ENCODE measurements at regions not wholly inside any gene's neighbourhood (a gene's known extent, or its start where the extent isn't known, plus 50 kb on each side); places are given as distances from the start of the nearest gene placed in this dataset.

GRCh38 chr2:56476509-56477071, 292.8 kb downstream of the CCDC85A start:
- no peaks in the 10 kb centered on the region for H3K4me1 Mint-ChIP-seq (ENCODE audit: low read depth)
- H3K9me3 Mint-ChIP-seq = peaks cover under 1% of the 10 kb centered on the region
- H3K27ac Mint-ChIP-seq = no peak overlapping the region
- H3K4me3 Mint-ChIP-seq = no peak overlapping the region
- H3K36me3 Mint-ChIP-seq (ENCODE audit: low read depth) = no peaks in the 10 kb centered on the region
- no peak for DNase-seq (ENCODE audit: low spot score)
- no peaks in the 10 kb centered on the region for H3K27me3 Mint-ChIP-seq (ENCODE audit: low read depth)

GRCh38 chr2:56478027-56478426, 294.2 kb downstream of the CCDC85A start:
- Mint-ChIP-seq H3K9me3 (peaks cover 3% of the 10 kb centered on the region), H3K27me3 (ENCODE audit: low read depth) (no peaks in the 10 kb centered on the region), H3K4me1 (ENCODE audit: low read depth) (no peaks in the 10 kb centered on the region), H3K36me3 (ENCODE audit: low read depth) (no peaks in the 10 kb centered on the region), H3K27ac (no peak overlapping the region), H3K4me3 (no peak overlapping the region)
- DNase-seq (ENCODE audit: low spot score) = no peak

- H3K27me3 Mint-ChIP-seq (ENCODE audit: low read depth) = no peaks in the 10 kb centered on the region
- no peaks in the 10 kb centered on the region for H3K36me3 Mint-ChIP-seq (ENCODE audit: low read depth)
- H3K4me1 Mint-ChIP-seq (ENCODE audit: low read depth) = no peaks in the 10 kb centered on the region
- DNase-seq (ENCODE audit: low spot score) = no peak
- no peak overlapping the region for H3K27ac Mint-ChIP-seq
- peaks cover 12% of the 10 kb centered on the region for H3K9me3 Mint-ChIP-seq
- H3K4me3 Mint-ChIP-seq = no peak overlapping the region
Measured at GRCh38 chr2:56483081-56483480, 299.3 kb downstream of the CCDC85A start.

GRCh38 chr2:56484906-56485305, 301.1 kb downstream of the CCDC85A start:
- H3K27me3 Mint-ChIP-seq (ENCODE audit: low read depth) = no peaks in the 10 kb centered on the region
- H3K36me3 Mint-ChIP-seq (ENCODE audit: low read depth) = no peaks in the 10 kb centered on the region
- no peak overlapping the region for H3K4me3 Mint-ChIP-seq
- H3K27ac Mint-ChIP-seq = no peak overlapping the region
- peaks cover 12% of the 10 kb centered on the region for H3K9me3 Mint-ChIP-seq
- no peak for DNase-seq (ENCODE audit: low spot score)
- no peaks in the 10 kb centered on the region for H3K4me1 Mint-ChIP-seq (ENCODE audit: low read depth)

- H3K27me3 Mint-ChIP-seq (ENCODE audit: low read depth) = no peaks in the 10 kb centered on the region
- no peak overlapping the region for H3K4me3 Mint-ChIP-seq
- peaks cover 17% of the 10 kb centered on the region for H3K9me3 Mint-ChIP-seq
- no peak for DNase-seq (ENCODE audit: low spot score)
- no peaks in the 10 kb centered on the region for H3K4me1 Mint-ChIP-seq (ENCODE audit: low read depth)
- H3K36me3 Mint-ChIP-seq (ENCODE audit: low read depth) = no peaks in the 10 kb centered on the region
- no peak overlapping the region for H3K27ac Mint-ChIP-seq
Measured at GRCh38 chr2:56500317-56500716, 316.5 kb downstream of the CCDC85A start.

GRCh38 chr2:56502616-56503015, 318.8 kb downstream of the CCDC85A start:
- Mint-ChIP-seq H3K9me3 (peaks cover 10% of the 10 kb centered on the region), H3K4me3 (no peak overlapping the region), H3K27me3 (ENCODE audit: low read depth) (no peaks in the 10 kb centered on the region), H3K4me1 (ENCODE audit: low read depth) (no peaks in the 10 kb centered on the region), H3K36me3 (ENCODE audit: low read depth) (no peaks in the 10 kb centered on the region), H3K27ac (no peak overlapping the region)
- no peak for DNase-seq (ENCODE audit: low spot score)

- Mint-ChIP-seq H3K4me1 (ENCODE audit: low read depth) (no peaks in the 10 kb centered on the region), H3K27ac (no peak overlapping the region), H3K4me3 (no peak overlapping the region), H3K9me3 (peaks cover 9% of the 10 kb centered on the region), H3K36me3 (ENCODE audit: low read depth) (no peaks in the 10 kb centered on the region), H3K27me3 (ENCODE audit: low read depth) (no peaks in the 10 kb centered on the region)
- no peak for DNase-seq (ENCODE audit: low spot score)
Measured at GRCh38 chr2:56505885-56506284, 322.1 kb downstream of the CCDC85A start.

GRCh38 chr2:56508662-56509061, 324.9 kb downstream of the CCDC85A start:
- H3K27ac Mint-ChIP-seq = no peak overlapping the region
- peaks cover 5% of the 10 kb centered on the region for H3K9me3 Mint-ChIP-seq
- no peak overlapping the region for H3K4me3 Mint-ChIP-seq
- DNase-seq (ENCODE audit: low spot score) = no peak
- H3K4me1 Mint-ChIP-seq (ENCODE audit: low read depth) = no peaks in the 10 kb centered on the region
- no peaks in the 10 kb centered on the region for H3K27me3 Mint-ChIP-seq (ENCODE audit: low read depth)
- H3K36me3 Mint-ChIP-seq (ENCODE audit: low read depth) = no peaks in the 10 kb centered on the region

GRCh38 chr2:56510610-56511009, 326.8 kb downstream of the CCDC85A start:
- no peak overlapping the region for H3K27ac Mint-ChIP-seq
- no peaks in the 10 kb centered on the region for H3K36me3 Mint-ChIP-seq (ENCODE audit: low read depth)
- H3K4me1 Mint-ChIP-seq (ENCODE audit: low read depth) = no peaks in the 10 kb centered on the region
- DNase-seq (ENCODE audit: low spot score) = no peak
- no peaks in the 10 kb centered on the region for H3K27me3 Mint-ChIP-seq (ENCODE audit: low read depth)
- H3K9me3 Mint-ChIP-seq = peaks cover 5% of the 10 kb centered on the region
- no peak overlapping the region for H3K4me3 Mint-ChIP-seq

GRCh38 chr2:56515399-56515798, 331.6 kb downstream of the CCDC85A start:
- Mint-ChIP-seq H3K4me3 (no peak overlapping the region), H3K27ac (no peak overlapping the region), H3K27me3 (ENCODE audit: low read depth) (no peaks in the 10 kb centered on the region), H3K9me3 (peaks cover 4% of the 10 kb centered on the region), H3K4me1 (ENCODE audit: low read depth) (no peaks in the 10 kb centered on the region), H3K36me3 (ENCODE audit: low read depth) (no peaks in the 10 kb centered on the region)
- DNase-seq (ENCODE audit: low spot score) = no peak

- peaks cover 11% of the 10 kb centered on the region for H3K9me3 Mint-ChIP-seq
Measured at GRCh38 chr2:56519806-56520205, 336.0 kb downstream of the CCDC85A start.

GRCh38 chr2:56522605-56523089, 338.9 kb downstream of the CCDC85A start:
- peaks cover 17% of the 10 kb centered on the region for H3K9me3 Mint-ChIP-seq
- no peaks in the 10 kb centered on the region for H3K27me3 Mint-ChIP-seq (ENCODE audit: low read depth)
- H3K27ac Mint-ChIP-seq = no peak overlapping the region
- no peak overlapping the region for H3K4me3 Mint-ChIP-seq
- H3K36me3 Mint-ChIP-seq (ENCODE audit: low read depth) = no peaks in the 10 kb centered on the region
- H3K4me1 Mint-ChIP-seq (ENCODE audit: low read depth) = no peaks in the 10 kb centered on the region
- DNase-seq (ENCODE audit: low spot score) = no peak

More at GRCh38 chr2:56519806-56520205, 336.0 kb downstream of the CCDC85A start:
- H3K36me3 Mint-ChIP-seq (ENCODE audit: low read depth) = no peaks in the 10 kb centered on the region
- H3K27ac Mint-ChIP-seq = no peak overlapping the region
- no peaks in the 10 kb centered on the region for H3K4me1 Mint-ChIP-seq (ENCODE audit: low read depth)
- no peak for DNase-seq (ENCODE audit: low spot score)
- H3K27me3 Mint-ChIP-seq (ENCODE audit: low read depth) = no peaks in the 10 kb centered on the region
- no peak overlapping the region for H3K4me3 Mint-ChIP-seq

- no peak overlapping the region for H3K4me3 Mint-ChIP-seq
- H3K9me3 Mint-ChIP-seq = peaks cover 14% of the 10 kb centered on the region
- no peak overlapping the region for H3K27ac Mint-ChIP-seq
- no peaks in the 10 kb centered on the region for H3K4me1 Mint-ChIP-seq (ENCODE audit: low read depth)
- H3K27me3 Mint-ChIP-seq (ENCODE audit: low read depth) = no peaks in the 10 kb centered on the region
- DNase-seq (ENCODE audit: low spot score) = no peak
- H3K36me3 Mint-ChIP-seq (ENCODE audit: low read depth) = no peaks in the 10 kb centered on the region
Measured at GRCh38 chr2:56523816-56524215, 340.0 kb downstream of the CCDC85A start.

- Mint-ChIP-seq H3K27me3 (ENCODE audit: low read depth) (no peaks in the 10 kb centered on the region), H3K27ac (no peak overlapping the region), H3K36me3 (ENCODE audit: low read depth) (no peaks in the 10 kb centered on the region), H3K4me1 (ENCODE audit: low read depth) (no peaks in the 10 kb centered on the region), H3K9me3 (peaks cover 8% of the 10 kb centered on the region), H3K4me3 (no peak overlapping the region)
- DNase-seq (ENCODE audit: low spot score) = no peak
Measured at GRCh38 chr2:56531668-56532420, 348.1 kb downstream of the CCDC85A start.

Data from T-helper 2 cell treated with Interferon-gamma antibody and Interleukin-4, amounts not matched to agents 5 μg/mL and 100 μg/mL, for 36 hours (primary cell).